CD4-positive, alpha-beta T cell (primary cell): ENCODE measurements at regions not wholly inside any gene's neighbourhood (a gene's known extent, or its start where the extent isn't known, plus 50 kb on each side); places are given as distances from the start of the nearest gene placed in this dataset.

Experiments
- ATAC-seq: fragments of 200-7000 bp; cut with Tn5 transposase; one replicate; pipeline ENCODE4 v1.10.0; 2022; ENCODE audit warnings: mild to moderate bottlenecking; ENCODE audit not compliant: poor library complexity
- CTCF ChIA-PET: fragments of 350-600 bp; sonication (Branson Sonifier 250); formaldehyde crosslinking; loops from one replicate; lab custom pipeline; 2021; ENCODE audit warnings: antibody characterized with exemption, inconsistent platforms; lab: Charles Lee
- POLR2A ChIA-PET: fragments of 350-600 bp; sonication (Branson Sonifier 250); formaldehyde crosslinking; loops from one replicate; lab custom pipeline; 2021; ENCODE audit warnings: antibody characterized with exemption, inconsistent platforms; lab: Charles Lee
- DNase-seq, 14 experiments: peaks; one replicate each; pipeline ENCODE4 v3.0.0-alpha.2; 2013 to 2020; ENCODE audit warnings: mixed read lengths in 2 of 14
- H3K27ac ChIP-seq, 2 donors: one replicate each; pipeline versions ENCODE4 v1.5.1 to v1.7.0; 2013; ENCODE audit warnings: low read length in 2 of 2, low read depth in 1 of 2, mild to moderate bottlenecking in 1 of 2
- H3K27me3 ChIP-seq, 2 experiments: 1 replicate in 1 of 2; 2 replicates in 1 of 2; pipeline versions ENCODE4 v1.6.1 to v1.7.0; 2013; ENCODE audit warnings: low read length in 2 of 2, control low read depth in 1 of 2, mild to moderate bottlenecking in 1 of 2, moderate library complexity in 1 of 2; ENCODE audit not compliant: insufficient read depth in 2 of 2, control insufficient read depth in 1 of 2
- H3K36me3 ChIP-seq: one replicate; pipeline ENCODE4 v1.6.1; 2013; ENCODE audit warnings: low read length, control low read depth; ENCODE audit not compliant: insufficient read depth
- H3K4me1 ChIP-seq: one replicate; pipeline ENCODE4 v1.6.1; 2013; ENCODE audit warnings: low read length, control low read depth; ENCODE audit not compliant: insufficient read depth
- H3K4me3 ChIP-seq: one replicate; pipeline ENCODE4 v1.5.1; 2013; ENCODE audit warnings: mild to moderate bottlenecking, low read length, moderate library complexity
- H3K9me3 ChIP-seq, 2 experiments: 1 replicate in 1 of 2; 2 replicates in 1 of 2; pipeline versions ENCODE4 v1.6.1 to v1.7.0; 2013; ENCODE audit warnings: low read length in 2 of 2, mild to moderate bottlenecking in 2 of 2, control low read depth in 1 of 2, moderate library complexity in 1 of 2; ENCODE audit not compliant: control insufficient read depth in 1 of 2, insufficient read depth in 1 of 2
- H3K27ac Mint-ChIP-seq: one replicate; pipeline ENCODE4 v1.8.0; 2020; ENCODE audit warnings: mixed read lengths
- H3K27me3 Mint-ChIP-seq: one replicate; pipeline ENCODE4 v1.8.0; 2021; ENCODE audit warnings: mixed read lengths
- H3K36me3 Mint-ChIP-seq: one replicate; pipeline ENCODE4 v1.8.0; 2021; ENCODE audit warnings: low read depth, mixed read lengths
- H3K4me1 Mint-ChIP-seq: one replicate; pipeline ENCODE4 v1.8.0; 2021; ENCODE audit warnings: low read depth, mixed read lengths
- H3K4me3 Mint-ChIP-seq: one replicate; pipeline ENCODE4 v1.8.0; 2020; ENCODE audit warnings: mild to moderate bottlenecking, mixed read lengths
- H3K9me3 Mint-ChIP-seq: one replicate; pipeline ENCODE4 v1.8.0; 2020; ENCODE audit warnings: mixed read lengths
- CTCF ChIP-seq: fragments of 200-600 bp; IDR thresholded peaks from one replicate; pipeline ENCODE4 v1.8.0; 2022; ENCODE audit warnings: antibody characterized with exemption, mild to moderate bottlenecking
- intact Hi-C, 2 experiments: fragments of 100-400 bp; cut with DNase I in 1 of 2; cut with micrococcal nuclease in 1 of 2; formaldehyde crosslinking; loops; one replicate each; pipeline versions ENCODE4 v1.15.1 to v1.9.0; 2023 to 2025; cut with DNase I, micrococcal nuclease

GRCh38 chr4:123994917-123995316 is 598.3 kb downstream of the SPRY1 start:
- CTCF ChIA-PET, result no interaction called here
- H3K27ac Mint-ChIP-seq, result no peak overlapping the region
- Histone ChIP-seq H3K4me1 (no peaks in the 10 kb centered on the region), H3K4me3 (no peak overlapping the region), H3K36me3 (no peaks in the 10 kb centered on the region), H3K9me3 (no peaks in the 10 kb centered on the region), H3K27ac (no peak overlapping the region), H3K27me3 (no peaks in the 10 kb centered on the region)
- no peak for TF ChIP-seq CTCF
- no peaks in the 10 kb centered on the region for H3K36me3 Mint-ChIP-seq
- no peaks in the 10 kb centered on the region for H3K27me3 Mint-ChIP-seq
- H3K4me1 Mint-ChIP-seq, result no peaks in the 10 kb centered on the region
- DNase-seq (no peak), ATAC-seq (no peak)
- POLR2A ChIA-PET, result no interaction called here
- no peak overlapping the region for H3K4me3 Mint-ChIP-seq
- intact Hi-C loops, result no loop called here
- no peaks in the 10 kb centered on the region for H3K9me3 Mint-ChIP-seq

- CTCF ChIA-PET, result no interaction called here
- Histone ChIP-seq H3K4me3 (no peak overlapping the region), H3K27me3 (no peaks in the 10 kb centered on the region), H3K36me3 (no peaks in the 10 kb centered on the region), H3K9me3 (no peaks in the 10 kb centered on the region), H3K4me1 (no peaks in the 10 kb centered on the region), H3K27ac (no peak overlapping the region)
- POLR2A ChIA-PET, result no interaction called here
- H3K27ac Mint-ChIP-seq, result no peak overlapping the region
- ATAC-seq (no peak), DNase-seq (no peak)
- no peaks in the 10 kb centered on the region for H3K27me3 Mint-ChIP-seq
- no peak overlapping the region for H3K4me3 Mint-ChIP-seq
- no peaks in the 10 kb centered on the region for H3K9me3 Mint-ChIP-seq
- no peaks in the 10 kb centered on the region for H3K4me1 Mint-ChIP-seq
- intact Hi-C loops, result no loop called here
- H3K36me3 Mint-ChIP-seq, result no peaks in the 10 kb centered on the region
- TF ChIP-seq CTCF, result no peak
These were observed 599.3 kb downstream of the SPRY1 start for GRCh38 chr4:123995936-123996335.

- intact Hi-C loops, result no loop called here
- Mint-ChIP-seq H3K9me3 (no peaks in the 10 kb centered on the region), H3K4me3 (no peak overlapping the region), H3K36me3 (no peaks in the 10 kb centered on the region), H3K27me3 (no peaks in the 10 kb centered on the region), H3K4me1 (no peaks in the 10 kb centered on the region), H3K27ac (no peak overlapping the region)
- Histone ChIP-seq H3K4me3 (no peak overlapping the region), H3K27ac (no peak overlapping the region), H3K27me3 (no peaks in the 10 kb centered on the region), H3K4me1 (no peaks in the 10 kb centered on the region), H3K36me3 (no peaks in the 10 kb centered on the region), H3K9me3 (no peaks in the 10 kb centered on the region)
- no peak for TF ChIP-seq CTCF
- ATAC-seq, result no peak
- ChIA-PET POLR2A (no interaction called here), CTCF (no interaction called here)
- no peak for DNase-seq
These were observed 600.3 kb downstream of the SPRY1 start for GRCh38 chr4:123996718-123997510.
